Amniotic epithelial cell (primary cell): ENCODE measurements at regions not wholly inside any gene's neighbourhood (a gene's known extent, or its start where the extent isn't known, plus 50 kb on each side); places are given as distances from the start of the nearest gene placed in this dataset.

ENCODE experiments used
- DNase-seq: peaks from one replicate; pipeline ENCODE4 v3.0.0-alpha.2; 2010; ENCODE audit warnings: low read depth

- no peak for DNase-seq
These were observed 112.0 kb upstream of the ZNF366 start for GRCh38 chr5:72619251-72619650.

- DNase-seq, result no peak
These were observed 111.5 kb upstream of the ZNF366 start for GRCh38 chr5:72618708-72619107.

GRCh38 chr5:72615061-72615460 is 107.9 kb upstream of the ZNF366 start:
- peak; percentile 18 for DNase-seq

DNA sequence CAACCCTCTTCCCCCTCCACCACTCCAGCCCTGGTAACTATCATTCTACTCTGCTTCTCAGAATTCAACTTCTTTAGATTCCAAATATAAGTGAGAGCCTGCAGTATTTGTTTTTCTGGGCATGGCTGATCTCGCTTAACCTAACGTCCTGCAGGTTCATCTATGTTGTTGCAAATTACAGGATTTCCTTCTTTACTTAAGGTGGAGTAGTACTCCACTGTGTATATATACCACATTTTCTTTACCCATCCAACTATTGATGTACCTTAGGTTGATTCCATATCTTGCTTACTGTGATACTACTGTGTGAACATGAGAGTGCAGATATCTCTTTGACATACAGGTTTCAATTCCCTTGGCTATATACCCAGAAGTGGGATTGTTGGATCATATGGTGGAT is 106.3 kb upstream of the ZNF366 start:
- DNase-seq, result no peak

DNA sequence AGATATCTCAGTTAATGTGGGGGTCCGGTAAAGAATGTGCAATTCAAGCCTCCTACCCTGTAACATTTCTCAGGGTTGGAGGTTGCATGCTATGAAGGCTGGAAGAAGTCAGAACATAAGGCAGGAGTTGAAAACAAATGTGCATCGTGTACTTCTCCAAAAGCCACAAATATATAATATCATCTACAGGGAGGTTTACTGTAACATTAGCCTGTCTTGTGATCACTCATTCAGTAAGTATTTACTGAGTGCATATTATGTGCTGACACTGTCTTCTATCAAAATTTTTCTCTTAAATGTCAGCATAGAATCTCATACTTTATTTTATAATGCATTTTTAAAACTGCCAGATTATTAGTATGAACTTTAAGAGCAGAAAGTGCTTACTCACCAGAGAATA is 105.6 kb upstream of the ZNF366 start:
- peak; percentile 86 for DNase-seq

DNA sequence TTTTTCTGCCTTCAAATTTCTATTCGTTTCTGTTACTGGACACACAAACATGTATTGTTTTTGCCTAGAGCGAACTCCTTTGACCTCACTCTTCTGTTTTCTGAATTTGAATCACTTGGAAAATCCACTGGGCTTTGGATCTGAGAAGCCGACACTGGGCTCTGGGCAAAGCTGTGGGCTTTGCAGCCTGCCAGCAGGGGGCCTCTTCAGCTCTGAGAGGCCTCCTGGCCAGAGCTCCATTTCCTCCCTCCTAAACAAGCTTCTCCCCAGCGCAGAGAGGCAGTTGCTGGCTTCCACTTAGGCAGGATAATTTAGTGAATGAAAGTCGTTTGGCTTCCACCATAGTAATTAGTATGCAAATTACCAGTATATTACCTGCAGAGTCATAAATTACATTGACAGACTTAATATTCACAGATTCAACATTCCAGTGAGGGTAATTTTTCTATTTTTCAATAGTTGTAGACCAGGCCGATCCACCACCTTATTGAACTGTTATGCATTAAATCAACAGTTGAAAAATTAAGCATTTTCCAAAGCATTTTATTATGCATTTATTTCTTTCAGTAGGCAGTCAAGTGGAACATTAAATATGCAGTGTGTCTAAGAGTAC is 104.0 kb upstream of the ZNF366 start:
- peak; percentile 75 for DNase-seq

DNA sequence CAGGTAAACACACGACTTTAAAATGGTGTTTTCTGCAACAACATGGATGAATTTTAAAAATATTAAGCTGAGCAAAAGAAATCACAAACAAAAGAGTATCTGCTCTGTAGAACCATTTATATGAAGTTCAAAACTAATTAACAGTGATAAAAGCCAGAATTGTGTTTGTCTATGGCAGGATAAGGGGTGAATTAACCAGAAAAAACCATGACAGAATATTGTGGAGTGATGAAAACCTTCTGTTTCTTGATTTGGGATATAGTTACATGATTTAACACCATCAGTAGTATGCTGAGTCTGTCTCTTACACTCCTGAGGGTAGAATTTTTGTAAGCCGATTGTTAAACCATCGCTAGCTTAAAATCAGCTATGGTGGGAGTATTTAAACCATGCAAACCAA is 101.7 kb upstream of the ZNF366 start:
- DNase-seq, result no peak

DNA sequence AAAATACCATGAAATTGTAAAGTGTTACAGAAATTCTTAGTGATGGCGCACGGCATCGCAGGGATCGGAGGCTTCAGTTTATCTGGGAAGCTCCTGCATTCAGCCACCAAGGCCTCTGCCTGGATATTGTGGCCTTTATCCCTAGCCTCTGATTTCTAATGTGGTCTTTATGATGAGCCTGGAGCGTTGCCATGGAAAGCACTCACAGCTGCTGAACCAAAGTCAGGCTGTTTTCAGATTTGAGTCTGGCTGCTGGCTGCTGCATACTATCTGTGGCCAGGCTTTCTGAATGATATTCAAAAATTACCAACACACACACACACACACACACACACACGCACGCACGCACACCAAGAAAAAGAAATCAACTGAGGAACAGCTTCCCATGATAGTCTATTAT is 101.1 kb upstream of the ZNF366 start:
- DNase-seq, result peak; percentile 41

DNA sequence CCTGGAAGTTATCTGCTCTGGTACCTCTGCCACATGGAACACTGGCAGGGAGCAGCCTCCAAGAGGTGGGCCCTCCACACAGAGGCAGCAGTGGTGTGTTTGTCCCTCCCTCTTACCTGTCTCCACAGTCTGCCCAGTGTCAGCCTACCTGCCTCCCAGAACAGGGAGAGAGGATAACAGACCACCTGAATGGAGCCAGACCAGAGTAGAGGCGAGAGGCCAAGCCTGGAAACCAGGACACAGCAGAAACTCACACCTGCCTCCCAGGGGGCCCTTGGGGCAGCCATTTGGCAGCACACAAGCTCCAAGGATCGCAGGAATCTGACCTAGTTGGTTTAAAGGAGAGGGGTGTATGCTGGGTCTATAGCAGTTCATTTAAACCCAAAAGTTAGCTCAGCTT is 100.2 kb upstream of the ZNF366 start:
- no peak for DNase-seq

DNA sequence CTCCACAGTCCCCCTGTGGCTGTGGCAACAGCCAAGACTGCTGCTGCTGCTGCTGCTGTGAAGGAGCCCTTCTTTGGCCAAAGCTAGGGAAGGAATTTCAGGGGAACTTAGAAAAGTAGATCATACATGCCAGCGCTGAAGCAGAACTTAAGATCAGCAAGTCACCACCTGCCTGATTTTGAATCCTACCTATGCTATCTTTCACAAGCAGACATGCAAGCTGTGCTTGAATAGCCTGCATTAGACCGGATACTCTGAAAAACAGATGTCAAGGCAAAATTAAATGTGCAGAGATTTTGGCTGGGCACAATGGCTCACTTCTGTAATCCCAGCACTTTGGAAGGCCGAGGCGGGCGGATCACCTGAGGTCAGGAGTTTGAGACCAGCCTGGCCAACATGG is 99.3 kb upstream of the ZNF366 start:
- DNase-seq, result no peak

DNA sequence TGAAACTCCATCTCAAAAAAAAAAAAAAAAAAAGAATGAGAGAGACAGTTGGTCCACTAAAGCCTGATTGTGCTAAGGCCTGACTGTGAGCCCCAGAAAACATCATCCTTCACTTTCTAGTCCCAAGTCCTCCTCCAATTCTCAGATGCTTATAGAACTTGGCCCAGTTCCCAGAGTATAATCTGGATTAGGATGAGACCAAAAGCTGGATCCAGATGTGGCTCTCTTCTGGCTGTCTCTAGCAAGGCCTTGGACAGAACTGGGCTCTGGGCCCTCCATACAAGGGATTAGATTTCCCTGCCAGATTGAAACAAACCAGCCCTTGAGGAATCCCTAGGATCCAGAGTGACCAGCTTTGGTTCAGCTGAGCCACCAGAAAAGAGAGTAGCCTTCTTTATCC is 98.4 kb upstream of the ZNF366 start:
- no peak for DNase-seq

DNA sequence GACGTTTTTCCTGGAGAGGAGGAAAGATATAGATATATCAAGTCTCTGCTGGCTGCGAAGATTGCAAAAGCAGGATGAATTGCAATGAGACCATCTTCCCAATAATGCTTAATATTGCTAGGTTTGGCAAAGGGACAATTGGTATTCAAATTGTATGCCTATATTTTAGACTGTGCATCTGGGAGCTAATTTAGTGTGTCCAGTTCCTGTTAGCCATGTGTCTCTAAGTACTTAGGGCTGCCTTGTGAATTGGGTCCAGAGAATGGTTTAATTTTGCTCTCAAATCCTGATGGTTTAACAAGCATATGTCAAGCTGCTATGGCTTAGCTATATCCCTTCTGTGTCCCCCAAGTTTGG is 97.6 kb upstream of the ZNF366 start:
- DNase-seq, result no peak

GRCh38 chr5:72604111-72604797 is 97.0 kb upstream of the ZNF366 start:
- DNase-seq, result peak; percentile 24

DNA sequence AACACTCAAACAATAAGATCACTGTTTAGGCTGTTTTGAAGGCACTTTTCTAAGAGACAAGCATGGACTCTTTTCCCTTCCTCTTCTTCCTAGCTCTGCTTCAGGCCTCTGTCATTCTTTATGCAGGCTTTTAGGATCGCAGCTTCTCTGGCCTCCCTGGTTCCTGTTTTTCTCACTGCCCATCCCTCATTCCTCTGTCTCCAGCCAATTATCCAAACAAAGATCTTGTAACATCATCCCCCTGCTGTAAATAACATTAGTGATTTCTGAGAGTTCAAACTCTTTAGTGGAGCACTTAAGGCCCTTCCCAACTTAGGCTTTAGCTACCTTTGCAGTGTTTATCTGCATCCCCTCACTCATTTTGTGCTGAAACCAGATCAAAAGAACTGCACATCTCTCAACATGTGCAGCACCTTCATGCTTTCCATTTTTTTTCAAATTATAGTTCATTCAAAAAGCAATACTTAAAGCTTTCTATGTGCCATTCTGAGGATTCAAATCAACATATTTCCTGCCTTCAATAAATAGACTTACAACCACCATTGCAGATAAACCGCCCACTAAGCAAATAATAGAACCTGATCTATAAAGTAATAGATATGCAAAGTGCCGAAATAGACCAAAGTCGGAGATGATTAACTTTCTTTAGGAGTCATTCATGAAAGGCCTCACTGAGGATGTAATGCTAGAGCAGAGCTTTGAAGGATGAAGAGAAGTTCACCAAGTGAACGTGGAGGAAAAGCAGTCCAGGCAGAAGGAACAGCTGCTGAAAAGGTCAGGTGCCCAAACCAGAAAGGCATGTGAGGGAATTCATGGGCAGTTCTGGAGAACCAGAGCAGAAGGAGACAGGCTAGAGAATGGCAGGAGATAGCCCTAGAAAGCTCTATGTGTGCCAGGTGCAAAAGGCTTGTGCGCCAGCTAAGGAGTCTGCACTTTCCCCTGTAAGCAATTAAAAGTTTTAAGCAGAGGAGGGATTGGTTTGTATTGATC is 95.8 kb upstream of the ZNF366 start:
- no peak for DNase-seq

DNA sequence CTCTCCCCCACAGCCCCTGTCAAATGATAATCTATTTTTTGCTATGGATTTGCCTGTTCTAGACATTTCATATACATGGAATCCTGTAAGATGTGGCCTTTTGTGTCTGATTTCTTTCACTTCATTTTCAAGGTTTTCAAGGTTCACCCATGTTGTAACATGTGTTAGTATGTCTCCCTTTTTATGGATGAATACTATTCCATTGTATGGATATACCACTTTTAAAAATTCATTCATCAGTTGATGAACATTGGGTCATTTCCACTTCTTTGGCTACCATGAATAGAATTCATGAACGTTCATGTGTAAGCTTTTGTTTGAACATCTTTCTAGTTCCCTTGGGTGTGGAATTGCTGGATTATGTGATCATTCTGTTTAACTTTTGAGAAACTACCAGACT is 94.7 kb upstream of the ZNF366 start:
- no peak for DNase-seq

DNA sequence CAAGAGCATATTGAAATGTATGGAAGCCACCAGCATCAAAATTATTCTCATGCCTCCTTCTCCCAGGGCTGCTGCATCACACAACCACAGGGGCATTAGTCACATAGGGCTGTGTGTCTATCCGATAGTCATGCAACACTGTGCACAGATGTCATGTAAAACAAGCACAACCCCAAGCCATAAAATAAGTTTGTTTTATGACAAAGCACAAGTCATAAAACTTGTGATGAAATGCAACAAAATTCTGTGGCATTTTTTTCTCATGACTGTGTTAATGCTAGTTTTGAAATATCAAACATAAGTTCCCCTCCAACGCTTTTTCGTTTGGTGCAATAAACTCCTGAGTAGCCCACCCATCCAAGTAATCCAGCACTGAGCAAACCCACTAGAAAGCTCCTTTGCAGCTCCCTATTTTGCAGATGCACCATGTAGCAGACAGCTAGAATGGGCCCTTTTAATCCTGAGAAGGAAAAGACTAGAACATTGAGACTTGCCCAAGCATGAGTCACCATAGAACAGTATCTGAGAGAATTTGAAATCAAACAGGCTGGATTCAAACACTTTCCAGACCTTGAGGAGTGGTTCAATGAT is 93.3 kb upstream of the ZNF366 start:
- peak; percentile 88 for DNase-seq

GRCh38 chr5:72599519-72600370 is 92.5 kb upstream of the ZNF366 start:
- peak; percentile 52 for DNase-seq

GRCh38 chr5:72599065-72599433 is 91.8 kb upstream of the ZNF366 start:
- DNase-seq, result peak; percentile 35

DNA sequence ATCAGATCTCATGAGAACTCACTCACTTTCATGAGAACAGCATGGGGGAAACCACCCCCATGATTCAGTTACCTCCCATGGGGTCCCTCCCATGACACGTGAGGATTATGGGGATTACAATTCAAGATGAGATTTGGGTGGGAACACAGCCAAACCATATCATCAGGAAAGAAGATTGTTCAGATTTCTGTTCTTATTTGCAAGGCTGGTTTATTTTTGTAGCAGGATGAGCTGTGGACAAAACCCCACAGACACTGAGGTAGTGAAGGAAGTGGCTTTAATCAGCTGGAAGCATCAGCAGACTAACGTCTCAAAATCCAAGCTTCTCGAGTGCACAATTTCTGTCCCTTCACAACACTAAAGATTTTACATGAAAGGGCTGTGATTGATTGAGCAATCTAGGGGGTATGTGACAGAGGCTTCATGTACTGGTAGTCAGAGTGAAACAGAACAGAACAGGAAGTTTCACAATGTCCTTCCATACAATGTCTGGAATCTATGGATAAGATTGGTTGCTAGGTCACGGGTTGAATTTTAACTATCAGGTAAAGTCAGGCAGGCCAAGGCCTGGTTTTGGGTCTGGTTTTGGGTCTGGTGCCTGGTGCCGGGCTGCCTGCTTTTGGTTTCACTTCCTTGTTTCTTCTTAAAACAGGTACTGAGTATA is 91.3 kb upstream of the ZNF366 start:
- peak; percentile 86 for DNase-seq

DNA sequence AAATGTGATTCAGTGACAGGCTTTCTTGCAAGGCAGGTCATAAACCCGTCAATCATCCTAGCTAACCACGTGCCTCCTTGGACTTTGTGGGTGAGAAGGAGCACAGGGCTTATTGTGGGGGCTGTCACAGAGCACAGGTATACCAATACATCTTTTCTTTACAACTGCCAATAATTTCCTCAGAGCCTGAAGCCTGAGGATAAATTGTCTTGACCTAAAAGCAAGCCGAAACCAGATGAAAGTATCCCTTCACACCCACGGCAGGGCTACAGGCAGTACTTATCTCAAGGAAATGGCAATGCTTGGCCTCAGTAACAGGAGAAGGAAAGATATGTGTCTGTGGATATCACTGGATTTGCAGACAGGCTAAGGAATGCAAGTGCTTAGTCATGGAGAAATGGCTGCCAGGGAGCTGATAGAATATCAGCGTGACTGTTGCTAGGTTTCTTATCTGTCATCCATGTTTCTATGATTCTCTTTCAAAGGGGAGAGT is 90.3 kb upstream of the ZNF366 start:
- DNase-seq, result peak; percentile 97

DNA sequence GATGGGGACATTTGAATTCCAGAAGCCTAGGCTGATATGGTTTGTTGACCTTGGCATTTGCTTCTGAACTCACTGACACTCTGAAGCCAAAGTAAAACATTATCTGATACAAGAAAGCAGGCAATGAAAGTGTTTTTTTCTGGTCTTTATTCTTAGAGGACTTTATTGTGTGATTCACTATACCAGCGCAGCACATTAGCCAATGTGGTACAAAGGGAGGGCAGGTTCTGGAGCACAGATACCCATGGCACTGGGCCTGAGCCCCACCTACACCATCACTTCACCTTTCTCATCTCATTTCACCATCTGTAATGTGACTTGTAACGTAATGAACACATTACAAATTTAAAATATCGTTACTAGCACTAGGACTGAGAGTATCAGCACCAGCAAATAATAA is 89.7 kb upstream of the ZNF366 start:
- peak; percentile 47 for DNase-seq
